HG03095 (cell line): ENCODE measurements at regions not wholly inside any gene's neighbourhood (a gene's known extent, or its start where the extent isn't known, plus 50 kb on each side); places are given as distances from the start of the nearest gene placed in this dataset.

Experiments used
- ATAC-seq: cut with Tn5 transposase; IDR thresholded peaks from one replicate; pipeline ENCODE4 v1.9.1; 2021; ENCODE audit warnings: moderate library complexity; ENCODE audit not compliant: unreplicated experiment

GRCh38 chr6:18752278-18753068 is 365.3 kb downstream of the RNF144B start:
- ATAC-seq: no peak

- no peak for ATAC-seq
These were observed 365.9 kb downstream of the RNF144B start for GRCh38 chr6:18753076-18753475.

- no peak for ATAC-seq
These were observed 375.9 kb downstream of the RNF144B start for GRCh38 chr6:18763086-18763485.

DNA sequence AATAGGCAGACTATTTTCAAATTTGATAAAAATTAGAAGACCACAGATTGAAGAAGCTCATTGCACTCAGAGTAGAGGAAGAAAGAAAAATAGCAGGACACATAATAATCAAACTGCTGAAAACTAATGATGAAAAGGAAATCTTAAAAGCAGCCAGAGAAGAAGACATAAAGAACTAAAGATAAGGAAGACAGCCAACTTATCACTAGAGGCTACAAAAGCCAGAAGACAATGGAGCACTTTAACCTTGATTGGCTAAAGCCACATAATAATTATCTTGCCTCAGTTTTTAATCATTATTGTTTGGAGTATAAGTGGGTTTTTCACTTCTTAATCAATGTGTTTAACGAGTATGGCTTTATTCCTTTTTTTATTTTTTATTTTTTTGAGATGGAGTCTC is 397.6 kb downstream of the RNF144B start:
- ATAC-seq: no peak

DNA sequence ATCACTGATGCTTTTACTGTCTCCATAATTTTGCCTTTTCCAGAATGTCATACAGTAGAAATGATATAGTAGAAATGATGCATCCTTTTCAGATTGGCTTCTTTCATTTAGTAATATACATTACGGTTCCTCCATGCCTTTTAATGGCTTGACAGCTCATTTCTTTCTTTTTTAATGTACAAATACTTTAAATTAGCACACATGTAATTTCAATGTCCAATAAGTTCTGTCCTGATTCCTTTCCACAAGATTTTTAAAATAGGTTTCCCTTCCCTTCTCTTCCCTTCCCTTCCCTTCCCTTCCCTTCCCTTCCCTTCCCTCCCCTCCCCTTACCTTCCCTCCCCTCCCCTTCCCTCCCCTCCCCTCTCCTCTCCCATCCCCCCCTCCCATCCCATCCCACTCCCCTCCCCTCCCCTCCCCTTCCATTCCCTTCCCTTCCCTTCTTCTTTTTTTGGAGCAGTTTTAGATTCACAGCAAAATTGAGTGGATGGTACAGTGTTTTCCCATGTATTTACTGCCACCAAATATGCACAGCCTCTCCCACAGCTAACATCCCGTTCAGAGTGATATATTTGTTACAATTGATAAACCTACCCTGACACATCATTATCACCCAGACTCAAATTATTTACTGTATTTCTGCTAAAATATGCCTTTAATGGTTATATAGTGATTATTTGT is 398.8 kb downstream of the RNF144B start:
- ATAC-seq: no peak

GRCh38 chr6:18792866-18793265 is 405.7 kb downstream of the RNF144B start:
- ATAC-seq: no peak

- no peak for ATAC-seq
These were observed 408.6 kb downstream of the RNF144B start for GRCh38 chr6:18795726-18796125.

DNA sequence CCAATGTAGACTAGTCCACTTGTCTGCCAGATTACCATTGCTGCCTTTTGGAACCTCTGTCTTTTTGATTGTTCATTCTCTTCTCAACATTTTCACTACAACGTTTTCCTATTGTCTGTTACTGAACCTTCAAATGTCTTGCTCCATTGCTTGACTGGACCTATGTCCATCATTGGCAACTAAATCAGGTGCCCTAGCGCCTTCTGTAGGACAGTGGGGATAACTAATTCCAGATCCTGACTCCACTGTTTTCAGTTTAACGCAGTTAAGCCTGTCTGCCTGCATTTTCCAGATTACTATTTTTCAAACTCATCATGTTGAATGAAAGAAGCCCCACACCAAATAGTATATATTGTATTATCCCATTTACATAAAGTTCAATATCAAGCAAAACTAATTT is 433.6 kb downstream of the RNF144B start:
- no peak for ATAC-seq

GRCh38 chr6:18823782-18824386 is 436.7 kb downstream of the RNF144B start:
- ATAC-seq: no peak

- no peak for ATAC-seq
These were observed 442.2 kb downstream of the RNF144B start for GRCh38 chr6:18829272-18829870.

DNA sequence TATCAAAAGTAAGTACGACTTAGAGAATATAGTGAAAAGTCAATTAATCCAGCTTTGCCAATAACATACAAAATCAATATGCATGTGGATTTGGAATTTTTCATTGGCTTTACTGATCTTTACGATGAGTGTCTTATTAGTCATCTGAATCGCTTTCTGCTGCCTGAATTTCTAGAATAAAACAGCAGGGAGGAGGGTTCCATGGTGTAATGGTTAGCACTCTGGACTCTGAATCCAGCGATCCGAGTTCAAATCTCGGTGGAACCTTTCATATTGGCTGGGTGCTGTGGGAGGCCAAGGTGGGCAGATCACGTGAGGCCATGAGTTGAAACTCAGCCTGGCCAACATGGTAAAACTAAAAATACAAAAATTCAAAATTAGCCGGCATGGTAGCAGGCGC is 448.8 kb downstream of the RNF144B start:
- ATAC-seq: no peak

DNA sequence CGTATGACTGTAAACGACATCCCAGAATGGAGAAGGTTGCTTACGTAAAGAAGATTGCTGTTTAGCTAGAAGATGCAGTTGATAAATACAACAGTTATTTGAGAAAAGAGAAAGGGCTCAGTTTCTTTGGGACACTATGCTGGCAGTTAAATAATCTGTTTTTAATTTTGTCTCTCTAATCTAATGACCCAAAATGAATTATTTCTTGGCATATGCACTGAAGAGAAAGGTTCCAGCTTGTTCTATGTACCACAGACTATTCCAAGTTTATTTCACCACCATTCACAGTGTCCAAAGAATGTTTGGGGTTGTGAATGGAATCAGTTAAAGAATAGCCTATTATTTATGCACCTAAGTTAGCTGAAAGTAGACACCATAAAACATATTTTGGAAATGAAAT is 449.9 kb downstream of the RNF144B start:
- ATAC-seq: no peak

GRCh38 chr6:18842534-18842933 is 455.4 kb downstream of the RNF144B start:
- no peak for ATAC-seq

DNA sequence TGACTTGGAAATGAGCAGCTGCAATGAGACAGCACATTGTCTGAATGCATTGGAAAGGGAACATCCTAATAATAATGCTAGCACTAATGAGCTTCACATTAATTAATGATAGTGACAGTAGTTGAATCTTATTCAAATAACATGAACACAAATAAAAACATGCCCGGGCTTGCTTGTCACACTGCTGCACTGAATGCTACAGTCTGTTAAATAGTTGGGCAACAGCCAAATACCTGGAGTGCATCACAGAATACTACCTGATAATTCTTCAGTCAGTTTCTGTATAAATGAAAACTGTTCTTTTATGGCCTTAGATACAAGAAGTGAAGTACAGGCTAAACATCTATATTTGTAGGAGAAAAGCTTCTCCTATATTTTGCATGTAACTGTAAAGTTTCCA is 458.7 kb downstream of the RNF144B start:
- no peak for ATAC-seq

DNA sequence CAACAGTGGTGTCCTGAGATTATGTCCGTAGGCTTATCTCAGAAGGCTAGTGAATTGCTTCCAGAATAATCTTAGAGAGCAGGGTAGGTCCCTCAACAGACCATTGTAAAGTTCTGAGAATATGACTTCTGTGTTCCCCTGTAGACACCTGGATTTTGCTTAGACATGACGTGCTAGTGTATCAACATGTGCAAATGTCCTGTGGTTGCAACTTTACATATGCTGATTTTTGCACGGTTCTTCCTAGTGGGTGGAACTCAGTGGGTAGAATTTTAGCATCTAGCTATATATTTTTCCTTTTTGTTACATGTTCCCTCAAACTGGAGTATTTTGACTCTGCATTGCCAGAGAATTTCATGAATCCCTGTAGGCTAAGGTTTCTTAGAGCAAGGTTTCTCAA is 459.2 kb downstream of the RNF144B start:
- ATAC-seq: no peak

DNA sequence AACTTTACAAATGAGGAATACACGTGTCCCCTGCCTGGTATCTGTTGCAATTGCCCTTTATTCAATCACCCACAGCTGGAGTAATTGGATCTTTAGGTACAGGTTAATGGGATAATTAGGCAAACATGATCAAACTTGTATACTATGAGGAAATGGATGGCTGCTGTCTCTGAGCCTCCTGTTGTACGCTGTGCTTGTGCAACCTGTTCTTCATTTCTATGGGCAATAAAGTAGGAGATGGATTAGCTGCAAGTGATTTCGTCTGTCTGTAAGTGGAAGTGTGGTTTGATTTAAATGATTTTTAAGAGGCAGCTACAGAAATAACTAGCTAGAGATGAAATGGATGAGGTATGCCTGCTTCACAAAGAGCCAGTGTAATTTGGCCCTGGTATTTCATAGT is 474.1 kb downstream of the RNF144B start:
- no peak for ATAC-seq

GRCh38 chr6:18883268-18883667 is 496.1 kb downstream of the RNF144B start:
- ATAC-seq: no peak

DNA sequence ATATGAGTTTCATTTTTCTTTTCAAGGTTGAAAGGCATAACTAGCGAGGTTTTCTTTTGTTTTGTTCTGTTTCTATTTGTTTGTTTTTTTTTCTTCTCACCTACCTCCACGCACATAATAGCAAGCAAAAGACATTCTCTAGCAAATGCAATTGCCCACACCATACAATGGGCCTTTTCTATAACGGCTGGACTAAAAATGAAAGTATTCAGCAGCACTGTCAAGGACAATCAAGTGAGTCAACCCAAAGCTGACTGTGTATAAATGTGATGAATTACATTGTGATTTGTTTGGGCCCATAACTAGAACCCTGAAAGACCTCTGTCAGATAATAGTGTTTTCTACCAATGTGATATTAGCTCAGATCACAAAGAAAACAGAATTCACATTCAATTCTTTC is 496.7 kb downstream of the RNF144B start:
- no peak for ATAC-seq

DNA sequence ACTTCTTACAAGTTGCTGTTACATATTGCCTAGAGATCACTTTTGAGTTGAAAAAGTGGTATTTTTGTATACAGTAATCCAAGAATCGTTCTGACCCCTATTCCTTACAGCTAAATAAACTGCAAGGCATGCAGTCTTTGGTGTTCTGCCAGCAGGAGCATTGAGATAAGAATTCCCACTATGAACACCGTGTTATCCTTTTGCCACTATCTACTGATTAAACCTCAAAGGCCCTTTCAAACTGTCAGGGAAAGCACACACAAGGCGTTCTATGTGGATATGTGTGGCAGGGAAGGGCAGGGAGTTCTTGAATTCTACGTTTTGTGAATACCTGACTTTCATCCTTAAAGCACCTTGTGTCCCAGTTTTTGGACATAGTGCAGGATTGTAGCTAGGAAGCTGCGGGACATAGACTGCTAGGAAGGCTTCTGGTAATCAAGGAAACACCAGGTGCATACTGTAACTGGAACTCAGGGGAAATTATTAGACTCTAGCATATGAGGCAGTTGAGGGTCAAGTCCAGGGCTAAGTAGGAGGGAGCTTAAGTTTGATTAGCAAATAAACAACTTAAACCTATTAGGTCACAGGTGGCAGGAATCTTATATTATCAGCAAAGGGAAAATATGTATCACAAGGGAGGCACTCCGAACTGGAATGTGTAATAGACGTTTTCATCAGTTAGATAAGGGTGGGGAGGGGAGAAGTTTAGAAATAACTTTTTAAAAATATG is 506.6 kb downstream of the RNF144B start:
- ATAC-seq: no peak

DNA sequence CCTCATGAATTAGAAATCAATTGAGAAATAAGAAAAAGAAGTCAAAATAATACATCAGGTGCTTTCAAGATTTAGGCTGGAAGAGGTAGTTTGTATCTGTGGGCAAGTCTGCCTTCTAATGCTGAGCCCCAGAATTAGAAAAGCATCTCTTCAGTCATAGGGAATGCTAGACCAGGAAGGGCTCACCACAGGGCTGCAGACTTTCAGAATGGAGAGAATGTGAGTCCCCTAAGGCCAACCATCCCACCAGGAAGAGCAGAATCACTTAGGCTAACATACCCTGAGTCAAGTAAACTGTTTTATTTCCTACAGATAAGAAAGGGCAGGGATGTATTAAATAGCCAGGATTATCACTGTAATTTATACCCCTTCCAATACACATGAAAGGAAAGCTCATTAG is 510.2 kb downstream of the RNF144B start:
- ATAC-seq: no peak

DNA sequence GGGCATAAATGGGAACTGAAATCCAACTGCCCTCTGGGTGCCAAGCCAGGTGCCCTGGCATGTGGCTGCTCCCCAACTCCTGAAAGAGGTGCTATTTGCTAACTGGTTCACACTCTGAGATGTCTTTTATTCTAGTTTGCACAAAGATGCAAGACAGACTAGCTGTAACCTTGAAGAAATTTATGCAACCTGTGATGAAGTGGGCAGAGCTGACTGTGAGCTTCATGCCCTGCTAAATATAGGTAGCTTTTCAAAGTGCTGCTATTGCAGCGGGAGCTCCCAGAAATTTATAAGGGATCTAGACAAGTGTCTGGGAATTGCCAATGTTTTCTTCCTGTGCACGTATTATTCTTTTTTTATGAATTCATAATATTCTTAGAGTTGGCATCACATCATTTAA is 517.5 kb downstream of the RNF144B start:
- no peak for ATAC-seq
